Psoas muscle (tissue), 7 donors: ENCODE measurements at regions not wholly inside any gene's neighbourhood (a gene's known extent, or its start where the extent isn't known, plus 50 kb on each side); places are given as distances from the start of the nearest gene placed in this dataset.

Experiments
- ATAC-seq, 4 donors: fragments of 200-7000 bp; cut with Tn5 transposase; one replicate each; pipeline ENCODE4 v1.9.1; 2020; ENCODE audit warnings: moderate library complexity in 3 of 4, mild to moderate bottlenecking in 2 of 4
- DNase-seq, 2 donors: peaks; one replicate each; pipeline ENCODE4 v3.0.0-alpha.2; 2020
- H3K27ac ChIP-seq: fragments of 200-600 bp; one replicate; pipeline ENCODE4 v1.8.0; 2022
- H3K27me3 ChIP-seq, 3 donors: fragments of 200-600 bp in 1 of 3; one replicate each; pipeline versions ENCODE4 v1.6.1 to v1.8.0; 2013 to 2022; ENCODE audit warnings: low read length in 2 of 3, mild to moderate bottlenecking in 2 of 3, moderate library complexity in 1 of 3; ENCODE audit not compliant: insufficient read depth in 3 of 3
- H3K36me3 ChIP-seq, 2 donors: fragments of 200-600 bp in 1 of 2; one replicate each; pipeline versions ENCODE4 v1.6.1 to v1.8.0; 2013 to 2022; ENCODE audit warnings: low read depth in 1 of 2, mild to moderate bottlenecking in 1 of 2, moderate library complexity in 1 of 2; ENCODE audit not compliant: insufficient read depth in 1 of 2
- H3K4me1 ChIP-seq: fragments of 200-600 bp; one replicate; pipeline ENCODE4 v1.8.0; 2022
- H3K4me3 ChIP-seq: fragments of 200-600 bp; one replicate; pipeline ENCODE4 v1.8.0; 2022; ENCODE audit warnings: mild to moderate bottlenecking
- H3K9me3 ChIP-seq: fragments of 200-600 bp; one replicate; pipeline ENCODE4 v1.8.0; 2022
- WGBS, 3 donors: extraction: QIAGEN DNeasy Blood & Tissue Kit; methylation state at CpG; one replicate each; pipeline versions ENCODE4 v1.1.6 to v1.1.7; 2013; 5-methylcytosine and 5-hydroxymethylcytosine counted together
- intact Hi-C, 2 donors: fragments of 100-400 bp; cut with DNase I; formaldehyde crosslinking; loops; one replicate each; pipeline versions ENCODE4 v1.11.0 to v1.14.2; 2022
- TF ChIP-seq, protein P1 (sequence below): fragments of 200-600 bp; IDR thresholded peaks from one replicate; pipeline ENCODE4 v1.8.0; 2022; ENCODE audit warnings: antibody characterized with exemption
- donor health status: healthy with polysubstance abuse.
- donor health status: DM: no; HTN: no; CAD: no; lungs with moderate emphysema.
- donor health status: Bipolar disorder and iron deficiency.
- donor health status: healthy.
- donor health status: DM: yes; HTN: yes; CAD: no.
- donor health status: DM: no; HTN: no; CAD: no.
- donor health status: DM: yes; HTN: yes; CAD: no.

DNA sequence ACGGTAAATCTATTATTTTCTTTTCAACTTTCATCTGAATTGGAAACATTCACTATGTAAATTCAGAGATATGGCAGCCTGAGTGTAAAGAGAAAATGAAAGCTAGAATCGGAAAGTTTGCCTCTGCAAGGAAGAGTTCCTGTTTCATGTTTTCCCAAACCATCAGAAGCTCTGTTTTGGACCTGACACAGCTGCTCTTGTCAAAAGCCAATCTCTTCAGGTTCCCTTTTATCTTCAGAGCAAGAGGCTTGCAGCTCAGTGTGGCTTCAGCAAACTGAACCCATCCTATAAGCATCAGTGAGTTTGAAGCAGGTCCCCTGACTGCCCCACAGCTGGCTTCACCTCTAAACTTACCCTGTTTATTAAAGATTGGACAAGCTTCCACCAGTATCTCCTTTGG is 1099.7 kb downstream of the DTWD2 start:
- TF ChIP-seq, protein P1, sequence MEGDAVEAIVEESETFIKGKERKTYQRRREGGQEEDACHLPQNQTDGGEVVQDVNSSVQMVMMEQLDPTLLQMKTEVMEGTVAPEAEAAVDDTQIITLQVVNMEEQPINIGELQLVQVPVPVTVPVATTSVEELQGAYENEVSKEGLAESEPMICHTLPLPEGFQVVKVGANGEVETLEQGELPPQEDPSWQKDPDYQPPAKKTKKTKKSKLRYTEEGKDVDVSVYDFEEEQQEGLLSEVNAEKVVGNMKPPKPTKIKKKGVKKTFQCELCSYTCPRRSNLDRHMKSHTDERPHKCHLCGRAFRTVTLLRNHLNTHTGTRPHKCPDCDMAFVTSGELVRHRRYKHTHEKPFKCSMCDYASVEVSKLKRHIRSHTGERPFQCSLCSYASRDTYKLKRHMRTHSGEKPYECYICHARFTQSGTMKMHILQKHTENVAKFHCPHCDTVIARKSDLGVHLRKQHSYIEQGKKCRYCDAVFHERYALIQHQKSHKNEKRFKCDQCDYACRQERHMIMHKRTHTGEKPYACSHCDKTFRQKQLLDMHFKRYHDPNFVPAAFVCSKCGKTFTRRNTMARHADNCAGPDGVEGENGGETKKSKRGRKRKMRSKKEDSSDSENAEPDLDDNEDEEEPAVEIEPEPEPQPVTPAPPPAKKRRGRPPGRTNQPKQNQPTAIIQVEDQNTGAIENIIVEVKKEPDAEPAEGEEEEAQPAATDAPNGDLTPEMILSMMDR, result no peak
- 35 to 37% (median 35%) methylated on average over 2 of the region's 2 CpGs for WGBS, 3 donors
- Histone ChIP-seq H3K4me3 (peak overlapping the region; percentile 35), H3K27me3 (no peaks in the 10 kb centered on the region), H3K36me3 (no peaks in the 10 kb centered on the region), H3K4me1 (no peaks in the 10 kb centered on the region), H3K27ac (no peak overlapping the region), H3K9me3 (no peaks in the 10 kb centered on the region)
- ATAC-seq, result no peak
- no peak for DNase-seq
- intact Hi-C loops, result no loop called here

DNA sequence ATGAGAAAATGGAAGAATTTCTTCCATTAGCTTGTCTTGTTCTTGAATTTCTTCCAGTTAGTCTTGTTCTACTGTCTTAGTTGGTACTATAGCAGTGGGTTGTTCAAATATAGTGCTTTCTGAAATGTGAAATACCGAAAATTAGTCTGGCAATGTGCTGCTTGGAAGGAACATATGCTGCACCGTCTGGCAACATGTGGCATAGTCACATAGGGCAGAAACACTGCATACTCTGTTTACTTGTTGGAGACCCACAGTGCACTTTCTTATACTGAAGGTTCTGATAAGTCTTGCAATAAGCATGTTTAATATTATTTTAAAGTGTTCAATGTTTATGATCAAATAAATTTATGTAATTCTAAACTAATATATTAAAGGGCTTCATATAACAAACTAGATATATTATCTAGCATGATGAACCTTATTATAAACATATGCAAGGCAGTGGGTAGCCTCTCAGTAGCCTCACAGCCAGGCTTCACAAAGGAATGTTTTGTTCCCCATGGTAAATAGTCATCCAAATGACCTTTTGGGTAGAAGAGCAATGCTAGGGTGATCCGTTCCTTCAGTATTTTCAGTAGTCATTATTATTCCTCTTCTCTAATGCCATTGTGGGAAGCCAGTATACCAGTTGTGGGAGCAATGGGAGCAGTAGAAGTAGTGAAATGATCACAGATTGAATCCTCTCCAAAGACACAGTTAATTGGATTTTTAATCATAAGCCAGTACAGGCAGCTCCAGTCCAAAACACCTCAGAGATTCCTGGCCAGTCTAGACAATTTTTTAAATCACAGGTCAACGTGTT is 1106.7 kb downstream of the DTWD2 start:
- DNase-seq (no peak), ATAC-seq (no peak)
- H3K4me3 ChIP-seq, result no peak overlapping the region
- no peak overlapping the region for H3K27ac ChIP-seq
- H3K27me3 ChIP-seq, result no peaks in the 10 kb centered on the region
- no peaks in the 10 kb centered on the region for H3K4me1 ChIP-seq
- H3K36me3 ChIP-seq, result no peaks in the 10 kb centered on the region
- intact Hi-C loops, result no loop called here
- WGBS, 3 donors, result 49 to 60% (median 51%) methylated on average over 4 of the region's 4 CpGs
- TF ChIP-seq, protein P1, result no peak
- no peaks in the 10 kb centered on the region for H3K9me3 ChIP-seq

DNA sequence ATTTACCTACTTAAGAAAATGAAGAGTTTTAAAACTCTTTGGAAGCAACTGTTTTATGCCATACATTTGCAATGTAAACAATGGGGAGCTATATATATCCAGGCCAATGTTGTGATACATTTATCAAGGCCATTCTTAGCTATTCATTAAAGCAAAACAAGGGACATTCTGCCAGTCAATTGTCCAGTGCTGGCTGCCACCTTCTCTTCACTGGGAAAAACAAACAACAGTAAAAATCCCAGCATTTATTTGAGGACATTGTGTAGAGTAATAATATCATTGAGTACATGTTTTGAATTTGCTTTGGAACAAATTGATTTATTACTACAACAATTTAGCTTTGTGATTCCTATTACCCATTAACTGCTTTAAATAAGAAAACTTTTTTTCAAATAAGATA is 1107.4 kb downstream of the DTWD2 start:
- ATAC-seq, result no peak
- Histone ChIP-seq H3K27me3 (no peaks in the 10 kb centered on the region), H3K4me3 (no peak overlapping the region), H3K27ac (no peak overlapping the region), H3K36me3 (no peaks in the 10 kb centered on the region), H3K4me1 (no peaks in the 10 kb centered on the region), H3K9me3 (no peaks in the 10 kb centered on the region)
- DNase-seq, result no peak
- TF ChIP-seq, protein P1, result no peak
- intact Hi-C loops, result no loop called here

DNA sequence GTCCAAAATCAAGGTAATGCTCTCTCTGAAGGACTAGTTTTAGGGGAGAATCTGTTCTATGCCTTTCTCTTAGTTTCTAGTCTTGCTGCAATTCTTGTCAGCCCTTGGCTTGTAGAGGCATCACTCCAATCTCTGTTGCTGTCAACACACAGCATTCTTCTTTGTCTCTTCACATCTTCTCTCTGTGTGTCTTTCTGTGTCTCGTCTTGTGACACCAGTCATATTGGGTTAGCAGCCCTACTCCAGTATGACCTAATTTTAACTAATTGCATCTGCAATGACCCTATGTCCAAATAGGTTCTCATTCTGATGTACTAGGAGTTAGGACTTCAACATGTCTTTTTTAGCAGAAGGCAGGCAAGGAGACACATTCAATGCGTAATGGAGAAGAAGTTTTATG is 1110.6 kb downstream of the DTWD2 start:
- ATAC-seq (no peak), DNase-seq (no peak)
- Histone ChIP-seq H3K27me3 (no peaks in the 10 kb centered on the region), H3K27ac (no peak overlapping the region), H3K4me1 (no peaks in the 10 kb centered on the region), H3K4me3 (no peak overlapping the region), H3K9me3 (no peaks in the 10 kb centered on the region), H3K36me3 (no peaks in the 10 kb centered on the region)
- WGBS, 3 donors, result 91 to 93% (median 93%) methylated on average over 2 of the region's 2 CpGs
- intact Hi-C loops, result no loop called here
- TF ChIP-seq, protein P1, result no peak

DNA sequence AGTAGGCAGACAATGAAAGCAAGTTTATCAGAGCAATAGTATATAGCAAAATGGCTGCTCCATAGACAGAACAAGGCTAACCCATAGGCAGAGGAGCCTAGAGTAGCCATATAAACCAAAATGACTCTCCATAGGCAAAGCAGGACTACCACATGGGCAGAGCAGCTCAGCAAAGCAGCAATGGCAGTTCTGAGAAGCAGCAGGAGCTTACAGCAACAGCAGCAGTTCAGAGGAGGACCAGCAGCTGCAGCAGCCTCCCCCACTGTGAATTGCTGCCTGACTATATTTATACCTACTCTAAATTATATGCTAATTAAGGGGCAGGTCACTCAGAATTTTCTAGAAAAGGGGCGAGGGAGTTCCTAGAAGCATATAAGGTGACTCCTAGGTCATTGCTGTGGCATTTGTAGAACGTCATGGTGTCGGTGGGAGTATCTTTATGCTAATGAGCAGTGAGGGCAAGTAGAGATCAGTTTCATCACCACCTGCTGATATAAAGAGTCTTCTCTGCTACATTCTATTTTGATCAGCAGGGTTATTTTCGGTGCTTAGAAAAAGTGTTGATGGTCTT is 1115.5 kb downstream of the DTWD2 start:
- Histone ChIP-seq H3K9me3 (no peaks in the 10 kb centered on the region), H3K27me3 (no peaks in the 10 kb centered on the region), H3K4me3 (no peak overlapping the region), H3K36me3 (no peaks in the 10 kb centered on the region), H3K27ac (no peak overlapping the region), H3K4me1 (no peaks in the 10 kb centered on the region)
- DNase-seq, result no peak
- TF ChIP-seq, protein P1, result no peak
- ATAC-seq, result no peak
- 37 to 51% (median 41%) methylated on average over 4 of the region's 4 CpGs for WGBS, 3 donors
- intact Hi-C loops, result no loop called here
